GM12892 (cell line): ENCODE measurements at regions not wholly inside any gene's neighbourhood (a gene's known extent, or its start where the extent isn't known, plus 50 kb on each side); places are given as distances from the start of the nearest gene placed in this dataset.
"Not testable (repeated sequence)": the region's sequence is repeated elsewhere in the genome, so short reads cannot be mapped to it uniquely, and the experiment has no call there.

Experiments used
- POLR2A ChIP-seq: IDR thresholded peaks from 2 replicates; pipeline ENCODE4 v1.6.1; 2011; ENCODE audit warnings: low read depth, low read length, control low read depth
- POLR2AphosphoS5 ChIP-seq: IDR thresholded peaks from 2 replicates; pipeline ENCODE4 v1.6.1; 2011; ENCODE audit warnings: low read depth, low read length, control low read depth
- TAF1 ChIP-seq: IDR thresholded peaks from 2 replicates; pipeline ENCODE4 v1.6.1; 2011; ENCODE audit warnings: low read depth, mild to moderate bottlenecking, control low read depth, low read length, borderline replicate concordance

DNA sequence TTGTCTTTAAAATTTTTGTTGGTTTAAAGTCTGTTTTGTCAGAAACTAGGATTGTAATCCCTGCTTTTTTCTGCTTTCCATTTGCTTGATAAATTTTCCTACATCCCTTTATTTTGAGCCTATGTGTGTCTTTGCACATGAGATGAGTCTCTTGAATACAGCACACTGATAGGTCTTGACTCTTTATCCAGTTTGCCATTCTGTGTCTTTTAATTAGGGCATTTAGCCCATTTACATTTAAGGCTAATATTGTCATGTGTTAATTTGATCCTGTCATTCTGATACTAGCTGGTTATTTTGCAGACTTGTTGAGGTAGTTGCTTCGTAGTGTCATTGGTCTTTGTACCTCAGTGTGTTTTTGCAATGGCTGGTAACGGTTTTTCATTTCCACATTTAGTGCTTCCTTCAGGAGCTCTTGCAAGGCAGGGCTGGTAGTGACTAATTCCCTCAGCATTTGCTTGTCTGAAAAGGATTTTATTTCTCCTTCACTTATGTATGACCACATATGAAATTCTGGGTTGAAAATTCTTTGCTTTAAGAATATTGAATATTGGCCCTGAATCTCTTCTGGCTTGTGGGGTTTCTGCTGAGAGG is 294.7 kb downstream of the WDR11 start:
- TF ChIP-seq POLR2A, POLR2AphosphoS5, TAF1: not testable (repeated sequence)
